ENCODE measurements at regions not wholly inside any gene's neighbourhood (a gene's known extent, or its start where the extent isn't known, plus 50 kb on each side); places are given as distances from the start of the nearest gene placed in this dataset.
"Not testable (repeated sequence)": the region's sequence is repeated elsewhere in the genome, so short reads cannot be mapped to it uniquely, and the experiment has no call there.

DNA sequence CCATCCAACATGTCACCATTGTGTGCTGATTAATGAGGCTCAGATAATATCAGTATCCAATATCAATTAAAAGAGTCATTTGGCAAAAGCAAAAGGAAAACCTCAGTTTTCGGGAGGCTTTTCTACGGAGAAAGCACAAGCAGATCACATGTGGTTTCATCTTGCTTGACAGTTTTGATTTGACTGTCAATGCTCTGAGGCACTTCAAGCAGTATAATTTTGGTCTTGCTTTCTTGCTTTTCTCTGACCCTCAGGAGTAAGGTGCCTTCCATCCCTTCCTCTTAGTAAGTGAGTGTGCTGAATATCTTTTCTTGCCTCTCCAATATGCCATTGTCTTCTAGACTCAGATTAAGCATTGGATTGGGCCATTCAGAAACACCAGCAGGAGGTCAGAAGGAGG, 115.5 kb upstream of the CALCR start:
- ATAC-seq, result no peak
- no peak for TF ChIP-seq ZNF8 (CRISPR knock-in tag; IDR thresholded peaks at IDR 0.05)
- no peak for TF ChIP-seq RARB (CRISPR knock-in tag; IDR thresholded peaks at IDR 0.05)
- no peak for TF ChIP-seq PPARA (CRISPR knock-in tag; IDR thresholded peaks at IDR 0.05; ENCODE audit: borderline replicate concordance)
- TF ChIP-seq ZFP30 (CRISPR knock-in tag; IDR thresholded peaks at IDR 0.05), result no peak
- TF ChIP-seq TCF4 (CRISPR knock-in tag; IDR thresholded peaks at IDR 0.05; ENCODE audit: borderline replicate concordance), result no peak
- no peak for TF ChIP-seq ARNTL (CRISPR knock-in tag; IDR thresholded peaks at IDR 0.05; ENCODE audit: borderline replicate concordance, low read depth)
- TF ChIP-seq ZNF70 (CRISPR knock-in tag; IDR thresholded peaks at IDR 0.05), result no peak

DNA sequence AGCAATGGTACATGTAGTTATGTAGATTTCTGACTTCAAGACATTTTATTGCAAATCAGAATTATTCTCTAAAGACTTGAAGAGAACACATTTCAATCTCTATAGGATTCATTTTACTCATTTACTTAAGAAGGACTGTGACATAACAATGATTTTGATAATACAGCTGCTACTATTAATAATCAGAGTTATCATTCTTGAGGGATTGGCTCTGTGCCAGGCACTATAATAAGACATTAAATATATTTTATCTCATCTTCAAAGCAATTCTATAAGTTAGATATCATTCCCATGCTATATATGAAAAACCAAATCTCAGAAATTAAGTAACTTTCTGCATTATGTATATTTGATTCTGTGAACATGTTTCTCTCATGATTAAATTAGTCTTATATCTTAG, 103.7 kb upstream of the CALCR start:
- ATAC-seq, result no peak
- no peak for TF ChIP-seq ZFP3 (CRISPR knock-in tag; IDR thresholded peaks at IDR 0.05)
- TF ChIP-seq CSRNP3 (CRISPR knock-in tag; IDR thresholded peaks at IDR 0.05), result no peak
- no peak for TF ChIP-seq ZNF565 (CRISPR knock-in tag; conservative IDR thresholded peaks at IDR 0.05; ENCODE audit: low read depth)

- no peak for TF ChIP-seq ZNF70 (CRISPR knock-in tag; IDR thresholded peaks at IDR 0.05)
- TF ChIP-seq ZNF565 (CRISPR knock-in tag; conservative IDR thresholded peaks at IDR 0.05; ENCODE audit: low read depth), result no peak
- TF ChIP-seq ESRRG (CRISPR knock-in tag; IDR thresholded peaks at IDR 0.05), result no peak
- no peak for TF ChIP-seq OSR1 (CRISPR knock-in tag; IDR thresholded peaks at IDR 0.05)
- TF ChIP-seq CSRNP3 (CRISPR knock-in tag; IDR thresholded peaks at IDR 0.05), result no peak
- ATAC-seq, result no peak
Measured at GRCh38 chr7:93663561-93664299, 89.2 kb upstream of the CALCR start.

GRCh38 chr7:93658163-93658562, 83.6 kb upstream of the CALCR start:
- not testable (repeated sequence) for ATAC-seq

- no peak for TF ChIP-seq SNAI2 (CRISPR knock-in tag; IDR thresholded peaks at IDR 0.05)
- TF ChIP-seq ZNF70 (CRISPR knock-in tag; IDR thresholded peaks at IDR 0.05), result no peak
- TF ChIP-seq, protein P1, sequence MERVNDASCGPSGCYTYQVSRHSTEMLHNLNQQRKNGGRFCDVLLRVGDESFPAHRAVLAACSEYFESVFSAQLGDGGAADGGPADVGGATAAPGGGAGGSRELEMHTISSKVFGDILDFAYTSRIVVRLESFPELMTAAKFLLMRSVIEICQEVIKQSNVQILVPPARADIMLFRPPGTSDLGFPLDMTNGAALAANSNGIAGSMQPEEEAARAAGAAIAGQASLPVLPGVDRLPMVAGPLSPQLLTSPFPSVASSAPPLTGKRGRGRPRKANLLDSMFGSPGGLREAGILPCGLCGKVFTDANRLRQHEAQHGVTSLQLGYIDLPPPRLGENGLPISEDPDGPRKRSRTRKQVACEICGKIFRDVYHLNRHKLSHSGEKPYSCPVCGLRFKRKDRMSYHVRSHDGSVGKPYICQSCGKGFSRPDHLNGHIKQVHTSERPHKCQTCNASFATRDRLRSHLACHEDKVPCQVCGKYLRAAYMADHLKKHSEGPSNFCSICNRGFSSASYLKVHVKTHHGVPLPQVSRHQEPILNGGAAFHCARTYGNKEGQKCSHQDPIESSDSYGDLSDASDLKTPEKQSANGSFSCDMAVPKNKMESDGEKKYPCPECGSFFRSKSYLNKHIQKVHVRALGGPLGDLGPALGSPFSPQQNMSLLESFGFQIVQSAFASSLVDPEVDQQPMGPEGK (CRISPR knock-in tag; IDR thresholded peaks at IDR 0.05; ENCODE audit: borderline replicate concordance), result no peak
- TF ChIP-seq ZNF8 (CRISPR knock-in tag; IDR thresholded peaks at IDR 0.05), result no peak
- no peak for TF ChIP-seq CSDC2 (CRISPR knock-in tag; IDR thresholded peaks at IDR 0.05)
- no peak for TF ChIP-seq TCF4 (CRISPR knock-in tag; IDR thresholded peaks at IDR 0.05; ENCODE audit: borderline replicate concordance)
- no peak for TF ChIP-seq OSR1 (CRISPR knock-in tag; IDR thresholded peaks at IDR 0.05)
- TF ChIP-seq RARB (CRISPR knock-in tag; IDR thresholded peaks at IDR 0.05), result no peak
- no peak for TF ChIP-seq ISL1 (CRISPR knock-in tag; IDR thresholded peaks at IDR 0.05)
- TF ChIP-seq CREB5 (CRISPR knock-in tag; IDR thresholded peaks at IDR 0.05; ENCODE audit: low read depth), result no peak
- TF ChIP-seq ARNTL (CRISPR knock-in tag; IDR thresholded peaks at IDR 0.05; ENCODE audit: borderline replicate concordance, low read depth), result no peak
- no peak for TF ChIP-seq BACH2 (CRISPR knock-in tag; IDR thresholded peaks at IDR 0.05; ENCODE audit: borderline replicate concordance)
- TF ChIP-seq ZC3H10 (CRISPR knock-in tag; IDR thresholded peaks at IDR 0.05), result no peak
- no peak for TF ChIP-seq GLIS3 (CRISPR knock-in tag; IDR thresholded peaks at IDR 0.05)
- TF ChIP-seq ESRRG (CRISPR knock-in tag; IDR thresholded peaks at IDR 0.05), result no peak
- no peak for TF ChIP-seq PPARA (CRISPR knock-in tag; IDR thresholded peaks at IDR 0.05; ENCODE audit: borderline replicate concordance)
- no peak for TF ChIP-seq ZNF565 (CRISPR knock-in tag; conservative IDR thresholded peaks at IDR 0.05; ENCODE audit: low read depth)
- no peak for TF ChIP-seq TOX (CRISPR knock-in tag; IDR thresholded peaks at IDR 0.05; ENCODE audit: borderline replicate concordance)
- no peak for ATAC-seq
Measured at GRCh38 chr7:93651603-93652159, 77.2 kb upstream of the CALCR start.

Data from SK-N-SH treated with all-trans-retinoic acid at 6 μM for 48 hours (cell line).